ENCODE measurements at regions not wholly inside any gene's neighbourhood (a gene's known extent, or its start where the extent isn't known, plus 50 kb on each side); places are given as distances from the start of the nearest gene placed in this dataset.

GRCh38 chr5:99586878-99587277 lies 658.1 kb upstream of the CHD1 start:
- TF ChIP-seq CTCF (IDR thresholded peaks at IDR 0.05): no peak
- TF ChIP-seq ZFX (IDR thresholded peaks at IDR 0.05; ENCODE audit: borderline replicate concordance): no peak
